Muscle of leg (tissue), 3 donors: ENCODE measurements at regions not wholly inside any gene's neighbourhood (a gene's known extent, or its start where the extent isn't known, plus 50 kb on each side); places are given as distances from the start of the nearest gene placed in this dataset.

Experiments used
- DNase-seq: peaks from one replicate; pipeline ENCODE4 v3.0.0; 2013
- H3K27ac ChIP-seq: one replicate; pipeline ENCODE4 v1.5.1; 2013; ENCODE audit warnings: mild to moderate bottlenecking, low read length, control low read depth
- H3K27me3 ChIP-seq: one replicate; pipeline ENCODE4 v1.6.1; 2013; ENCODE audit warnings: low read length; ENCODE audit not compliant: control insufficient read depth, insufficient read depth
- H3K36me3 ChIP-seq: one replicate; pipeline ENCODE4 v1.6.1; 2013; ENCODE audit warnings: low read length; ENCODE audit not compliant: control insufficient read depth, insufficient read depth
- H3K4me1 ChIP-seq: one replicate; pipeline ENCODE4 v1.6.1; 2013; ENCODE audit warnings: low read length; ENCODE audit not compliant: control insufficient read depth, insufficient read depth
- H3K4me3 ChIP-seq: one replicate; pipeline ENCODE4 v1.5.1; 2013; ENCODE audit warnings: low read length, control low read depth
- H3K9me3 ChIP-seq: replicated peaks from 2 replicates; pipeline ENCODE4 v1.6.1; 2013; ENCODE audit warnings: low read depth, low read length; ENCODE audit not compliant: control insufficient read depth
- WGBS: methylation state at CpG from one replicate; pipeline ENCODE4 v1.1.5; 2013; ENCODE audit warnings: missing lambda C conversion rate; ENCODE audit not compliant: insufficient coverage; 5-methylcytosine and 5-hydroxymethylcytosine counted together

DNA sequence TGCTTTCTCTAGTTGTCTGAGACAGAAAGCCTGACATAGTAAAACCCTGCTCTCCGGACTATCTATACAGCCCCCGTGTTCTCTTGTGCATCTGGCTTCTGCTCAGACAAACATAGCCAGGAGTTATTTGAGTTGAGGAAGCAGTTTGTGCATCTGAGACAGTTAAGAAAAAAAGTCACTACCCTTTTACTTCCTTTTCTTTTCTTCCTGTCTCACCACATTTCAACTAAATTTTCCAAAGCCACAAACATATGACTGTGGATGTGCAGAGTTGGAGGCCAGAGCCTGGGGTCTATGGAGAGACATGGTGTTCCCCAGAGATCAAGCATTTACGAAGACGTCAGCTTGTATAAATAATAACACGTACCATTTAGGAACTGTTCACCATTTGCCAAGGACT is 158.5 kb upstream of the FGGY start:
- WGBS: no CpG with 5 or more reads among the region's 5 CpGs
- H3K36me3 ChIP-seq: no peaks in the 10 kb centered on the region
- DNase-seq: peak; percentile 83
- H3K4me1 ChIP-seq: peaks cover 11% of the 10 kb centered on the region
- H3K9me3 ChIP-seq: no peaks in the 10 kb centered on the region
- H3K4me3 ChIP-seq: no peak overlapping the region
- peak overlapping the region; percentile 50 for H3K27ac ChIP-seq
- H3K27me3 ChIP-seq: no peaks in the 10 kb centered on the region

DNA sequence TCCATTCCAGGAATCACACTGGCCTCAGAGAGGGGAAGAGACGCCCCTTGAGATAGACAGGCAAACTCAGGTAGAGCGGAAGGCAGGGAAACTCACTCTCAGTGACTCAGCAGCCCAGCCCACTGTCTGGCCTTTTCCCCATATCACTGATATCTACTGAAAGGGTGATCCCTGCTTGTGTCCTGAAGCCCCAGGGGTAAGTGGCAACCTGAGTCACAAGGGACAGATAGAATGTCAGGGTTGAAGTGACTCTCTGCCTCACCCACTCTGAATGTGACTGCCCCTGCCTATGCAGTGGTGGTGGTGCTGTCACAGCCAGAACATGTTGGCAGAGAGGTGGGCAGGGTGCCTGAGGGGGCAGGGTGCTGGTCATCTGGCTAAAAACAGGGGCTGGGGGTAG is 157.5 kb upstream of the FGGY start:
- Histone ChIP-seq H3K4me1 (peaks cover 11% of the 10 kb centered on the region), H3K9me3 (no peaks in the 10 kb centered on the region), H3K27me3 (no peaks in the 10 kb centered on the region), H3K27ac (no peak overlapping the region), H3K36me3 (no peaks in the 10 kb centered on the region), H3K4me3 (no peak overlapping the region)
- no CpG with 5 or more reads among the region's 2 CpGs for WGBS
- DNase-seq: no peak

DNA sequence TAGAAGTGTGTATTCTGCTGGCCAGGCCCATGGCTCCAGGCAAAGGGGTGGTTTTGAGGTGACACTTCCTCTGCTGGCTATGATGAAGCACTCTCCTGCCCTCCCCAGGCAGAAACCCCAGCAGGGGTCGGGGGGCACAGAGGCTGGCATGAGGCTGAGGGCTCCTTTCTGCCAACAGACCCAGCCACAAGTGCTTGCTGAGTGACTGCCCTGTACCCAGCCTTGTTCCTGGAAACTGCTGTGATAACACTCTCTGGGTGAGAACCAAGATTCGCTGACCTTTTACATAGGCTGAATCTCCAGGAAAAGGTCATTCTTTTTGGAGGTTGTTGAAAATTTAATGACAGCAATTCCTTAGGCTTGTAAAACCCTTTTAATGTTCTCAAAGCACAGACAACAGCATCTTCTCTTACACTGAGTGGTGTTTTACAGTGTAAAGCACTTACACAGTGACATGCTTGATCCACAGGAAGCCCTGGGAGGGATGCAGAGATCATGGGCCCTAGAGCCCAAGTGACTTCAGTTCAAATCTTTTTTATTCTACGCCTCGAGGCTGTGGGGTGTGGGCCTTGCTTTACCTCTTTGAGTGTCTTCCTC is 155.5 kb upstream of the FGGY start:
- Histone ChIP-seq H3K27ac (no peak overlapping the region), H3K9me3 (no peaks in the 10 kb centered on the region), H3K4me3 (no peak overlapping the region), H3K27me3 (no peaks in the 10 kb centered on the region), H3K4me1 (peaks cover 11% of the 10 kb centered on the region), H3K36me3 (no peaks in the 10 kb centered on the region)
- 75% methylated on average over 1 of the region's 4 CpGs for WGBS
- DNase-seq: no peak

DNA sequence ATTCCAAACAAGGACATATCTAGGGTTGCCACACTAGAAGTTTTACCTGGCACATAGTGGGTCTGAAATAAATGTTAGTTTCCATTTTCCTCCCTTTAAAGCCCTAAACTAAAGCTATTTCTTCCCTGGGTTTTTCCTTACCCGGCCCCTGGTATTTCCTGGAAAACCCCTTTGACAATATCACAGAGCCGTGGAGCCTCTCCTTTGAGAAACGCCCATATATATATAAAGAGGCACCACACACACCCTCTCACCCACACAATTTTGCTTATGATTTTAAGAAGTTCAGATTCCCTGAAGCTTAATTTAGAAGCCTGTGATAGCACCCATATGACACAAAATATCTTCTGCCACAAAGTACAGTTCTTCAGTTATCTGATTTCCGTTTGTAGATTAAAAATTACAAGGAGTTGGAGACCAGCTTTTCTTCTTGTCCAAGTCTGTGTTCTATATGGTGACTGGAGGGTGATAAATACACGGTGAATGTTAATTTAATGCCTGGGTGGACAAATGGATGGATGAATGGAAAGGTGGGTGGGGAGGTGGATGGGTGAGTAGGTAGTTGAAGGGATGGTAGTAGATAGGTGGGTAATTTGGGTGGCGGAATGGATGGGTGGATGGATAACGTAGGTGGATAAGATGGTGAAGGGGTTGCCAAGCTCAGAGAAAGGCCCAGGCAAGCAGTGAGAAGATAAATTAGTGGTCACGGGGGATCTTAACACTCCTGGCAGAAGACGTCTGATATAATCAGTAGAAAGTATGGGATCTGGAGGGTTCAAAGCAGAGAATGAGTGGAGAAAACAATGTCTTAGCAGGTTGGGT is 154.4 kb upstream of the FGGY start:
- Histone ChIP-seq H3K27ac (peak overlapping the region; percentile 25), H3K4me1 (peaks cover 13% of the 10 kb centered on the region), H3K36me3 (no peaks in the 10 kb centered on the region), H3K4me3 (no peak overlapping the region), H3K27me3 (peaks cover 6% of the 10 kb centered on the region), H3K9me3 (no peaks in the 10 kb centered on the region)
- WGBS: 71% methylated on average over 8 of the region's 9 CpGs
- no peak for DNase-seq

DNA sequence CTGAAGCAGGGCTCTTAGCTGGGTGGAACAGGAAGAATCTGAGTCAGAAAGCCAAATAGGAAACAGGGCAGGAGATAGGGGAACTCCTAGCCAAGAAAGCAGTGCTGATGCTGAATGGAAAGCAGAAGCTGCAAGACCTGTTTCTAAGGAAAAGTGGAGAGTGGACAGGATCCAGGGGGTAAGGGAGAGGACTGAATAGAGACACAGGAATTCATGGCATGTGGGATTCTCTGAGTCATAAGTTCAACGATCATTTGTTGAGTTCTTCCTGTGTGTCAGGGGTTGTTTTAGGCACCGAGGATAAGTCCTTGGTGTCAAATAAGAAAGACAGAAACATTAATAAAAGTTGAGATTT is 153.8 kb upstream of the FGGY start:
- peak; percentile 80 for DNase-seq

DNA sequence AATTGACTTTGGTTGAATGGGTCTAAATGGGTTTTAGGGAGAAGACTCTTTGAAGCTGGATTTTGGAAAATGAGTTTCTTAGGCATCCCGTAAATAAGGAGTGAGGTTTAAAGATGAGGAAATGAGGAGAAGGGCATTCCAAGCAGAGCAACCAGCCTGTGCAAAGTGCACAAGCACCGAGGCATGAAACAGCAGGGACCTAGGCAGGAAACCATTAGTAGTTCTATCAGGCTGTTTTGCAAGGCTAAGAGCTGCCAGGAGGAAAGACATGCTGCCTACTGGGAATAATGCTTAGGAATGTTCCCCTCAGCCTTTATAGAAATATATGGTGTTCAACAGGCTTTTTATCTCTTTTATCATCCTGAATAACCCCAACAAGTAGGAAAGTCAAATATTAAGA is 153.1 kb upstream of the FGGY start:
- H3K27ac ChIP-seq: no peak overlapping the region
- H3K4me3 ChIP-seq: no peak overlapping the region
- no peaks in the 10 kb centered on the region for H3K36me3 ChIP-seq
- DNase-seq: no peak
- H3K9me3 ChIP-seq: no peaks in the 10 kb centered on the region
- H3K4me1 ChIP-seq: peaks cover 11% of the 10 kb centered on the region
- H3K27me3 ChIP-seq: peaks cover 6% of the 10 kb centered on the region
- 55% methylated on average over 2 of the region's 2 CpGs for WGBS

More for the DNA sequence above, 153.8 kb upstream of the FGGY start:
- no peaks in the 10 kb centered on the region for H3K9me3 ChIP-seq
- 20% methylated on average over 1 of the region's 2 CpGs for WGBS
- peaks cover 11% of the 10 kb centered on the region for H3K4me1 ChIP-seq
- no peak overlapping the region for H3K27ac ChIP-seq
- no peak overlapping the region for H3K4me3 ChIP-seq
- H3K36me3 ChIP-seq: no peaks in the 10 kb centered on the region
- H3K27me3 ChIP-seq: peaks cover 6% of the 10 kb centered on the region

DNA sequence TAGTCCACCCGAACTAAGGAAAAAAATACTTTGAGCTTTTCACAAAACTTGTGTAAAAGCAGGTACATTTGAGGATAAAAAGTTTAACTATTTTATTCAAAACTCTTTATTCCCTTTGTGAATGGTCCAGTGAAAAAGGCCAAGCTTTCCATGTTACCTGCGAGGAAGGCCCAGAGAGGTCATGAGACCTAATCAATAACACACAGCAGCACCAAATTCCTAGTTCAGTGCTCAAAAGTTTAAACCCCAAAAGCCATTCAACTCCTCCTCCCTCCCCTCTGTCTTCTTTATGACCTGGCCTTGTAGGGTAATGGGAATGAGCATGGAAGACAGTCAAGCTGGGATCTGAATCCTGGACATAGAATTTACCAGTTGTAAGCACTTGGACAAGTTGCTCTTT is 151.9 kb upstream of the FGGY start:
- Histone ChIP-seq H3K27ac (no peak overlapping the region), H3K9me3 (no peaks in the 10 kb centered on the region), H3K36me3 (no peaks in the 10 kb centered on the region), H3K4me3 (no peak overlapping the region), H3K27me3 (peaks cover 6% of the 10 kb centered on the region), H3K4me1 (peaks cover 11% of the 10 kb centered on the region)
- WGBS: 80% methylated on average over 1 of the region's 2 CpGs
- no peak for DNase-seq

DNA sequence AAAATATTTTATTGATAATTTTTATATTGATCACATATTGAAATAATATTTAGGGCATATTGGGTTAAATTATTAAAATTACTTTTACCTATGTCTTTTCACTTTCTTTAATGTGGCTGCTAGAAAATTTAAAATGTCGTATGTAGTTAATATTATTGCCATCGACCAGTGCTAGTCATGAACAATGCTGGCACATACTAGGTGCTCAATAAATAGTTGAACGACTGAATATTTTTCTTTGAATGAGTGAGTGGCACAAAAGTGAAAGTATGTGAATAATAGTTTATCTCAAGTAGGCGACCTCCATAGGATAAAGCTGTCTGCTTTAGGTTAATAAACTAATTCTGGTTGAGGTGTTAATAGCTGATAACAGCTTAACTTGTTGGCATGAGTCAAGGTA is 150.8 kb upstream of the FGGY start:
- peaks cover 17% of the 10 kb centered on the region for H3K4me1 ChIP-seq
- H3K27me3 ChIP-seq: peaks cover 6% of the 10 kb centered on the region
- H3K36me3 ChIP-seq: no peaks in the 10 kb centered on the region
- H3K9me3 ChIP-seq: no peaks in the 10 kb centered on the region
- no peak overlapping the region for H3K27ac ChIP-seq
- WGBS: 93% methylated on average over 3 of the region's 4 CpGs
- peak overlapping the region; percentile 43 for H3K4me3 ChIP-seq
- DNase-seq: no peak

DNA sequence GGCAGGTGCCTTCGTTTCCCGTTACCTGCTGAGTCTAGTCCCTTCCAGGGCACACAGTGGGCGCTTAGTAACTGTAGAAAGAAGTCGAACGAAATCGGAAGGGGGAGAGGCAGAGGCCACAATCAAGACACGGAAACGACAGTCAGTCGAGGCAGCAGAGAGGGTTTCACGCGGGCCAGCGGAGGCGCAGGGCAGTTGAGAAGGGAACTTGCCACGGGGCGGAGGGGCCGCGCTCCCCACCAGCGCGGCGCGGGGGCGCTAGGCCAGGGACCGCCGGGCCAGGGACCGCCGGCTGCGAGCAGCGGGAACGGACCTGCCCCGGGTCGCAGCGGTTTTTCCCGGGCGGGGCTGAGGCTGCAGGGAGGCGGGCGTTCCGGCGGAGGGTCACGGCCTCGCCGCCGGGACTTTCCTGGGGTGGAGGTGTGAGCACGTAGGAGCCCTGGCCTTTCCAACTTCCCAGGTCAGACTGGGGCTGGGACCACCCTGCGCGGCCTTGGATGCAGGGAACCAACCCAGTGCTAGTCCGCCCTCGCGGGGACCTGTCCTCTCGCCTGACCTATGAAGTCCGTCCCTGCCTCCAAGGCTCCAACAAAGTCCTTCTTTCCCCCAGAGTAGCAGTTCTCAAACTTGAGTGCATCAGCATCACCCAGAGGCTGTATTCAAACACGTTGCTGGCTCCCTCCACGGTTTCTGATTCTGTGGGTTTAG is 150.1 kb upstream of the FGGY start:
- DNase-seq: peak; percentile 63
- Histone ChIP-seq H3K9me3 (no peaks in the 10 kb centered on the region), H3K27ac (no peak overlapping the region), H3K36me3 (no peaks in the 10 kb centered on the region), H3K4me3 (peak overlapping the region; percentile 43), H3K27me3 (peaks cover 6% of the 10 kb centered on the region), H3K4me1 (peaks cover 22% of the 10 kb centered on the region)
- WGBS: 3% methylated on average over 49 of the region's 52 CpGs

DNA sequence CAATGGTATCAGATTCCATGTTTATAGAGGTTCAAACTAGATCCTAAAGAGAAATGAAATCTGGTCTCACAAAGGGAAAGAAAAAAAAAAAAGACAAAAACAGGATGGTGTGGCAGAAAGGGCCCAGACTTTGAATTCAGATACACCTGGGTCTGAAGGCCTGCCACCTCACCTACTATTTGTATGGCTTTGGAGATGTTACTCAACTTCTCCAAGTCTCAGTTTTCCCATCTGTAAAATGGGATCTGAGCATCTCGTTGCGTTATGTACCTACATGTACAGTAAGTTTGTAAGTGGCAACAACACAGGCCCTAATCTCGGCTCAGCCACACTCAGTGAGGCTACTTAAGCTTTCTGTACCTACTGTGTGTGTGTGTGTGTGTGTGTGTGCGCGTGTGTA is 147.5 kb upstream of the FGGY start:
- Histone ChIP-seq H3K27ac (no peak overlapping the region), H3K4me3 (no peak overlapping the region), H3K4me1 (peaks cover 23% of the 10 kb centered on the region), H3K27me3 (peaks cover 6% of the 10 kb centered on the region), H3K36me3 (no peaks in the 10 kb centered on the region), H3K9me3 (no peaks in the 10 kb centered on the region)
- WGBS: no CpG with 5 or more reads among the region's 5 CpGs
- DNase-seq: no peak
